ENCODE measurements at regions not wholly inside any gene's neighbourhood (a gene's known extent, or its start where the extent isn't known, plus 50 kb on each side); places are given as distances from the start of the nearest gene placed in this dataset.

- H3K9me3 ChIP-seq (ENCODE audit: severe bottlenecking): no peaks in the 10 kb centered on the region
- H3K36me3 ChIP-seq: no peaks in the 10 kb centered on the region
- DNase-seq: no peak
- no peak overlapping the region for H3K27ac ChIP-seq
- no peak for TF ChIP-seq CTCF (IDR thresholded peaks at IDR 0.05; ENCODE audit: low read depth, low read length)
- no peak overlapping the region for H3K4me3 ChIP-seq (ENCODE audit: low read depth, low read length)
- no peaks in the 10 kb centered on the region for H3K27me3 ChIP-seq (ENCODE audit: insufficient read depth, low read depth, severe bottlenecking)
Measured at GRCh38 chr3:115420086-115420485, 203.2 kb upstream of the GAP43 start.

GRCh38 chr3:115423170-115423569 lies 200.1 kb upstream of the GAP43 start:
- Histone ChIP-seq H3K9me3 (ENCODE audit: severe bottlenecking) (no peaks in the 10 kb centered on the region), H3K27ac (no peak overlapping the region), H3K27me3 (ENCODE audit: insufficient read depth, low read depth, severe bottlenecking) (no peaks in the 10 kb centered on the region), H3K36me3 (no peaks in the 10 kb centered on the region), H3K4me3 (ENCODE audit: low read depth, low read length) (no peak overlapping the region)
- no peak for TF ChIP-seq CTCF (IDR thresholded peaks at IDR 0.05; ENCODE audit: low read depth, low read length)
- no peak for DNase-seq

- Histone ChIP-seq H3K27me3 (ENCODE audit: insufficient read depth, low read depth, severe bottlenecking) (no peaks in the 10 kb centered on the region), H3K27ac (no peak overlapping the region), H3K9me3 (ENCODE audit: severe bottlenecking) (no peaks in the 10 kb centered on the region), H3K36me3 (no peaks in the 10 kb centered on the region), H3K4me3 (ENCODE audit: low read depth, low read length) (no peak overlapping the region)
- no peak for TF ChIP-seq CTCF (IDR thresholded peaks at IDR 0.05; ENCODE audit: low read depth, low read length)
- no peak for DNase-seq
Measured at GRCh38 chr3:115428841-115429240, 194.5 kb upstream of the GAP43 start.

GRCh38 chr3:115436767-115437301 lies 186.5 kb upstream of the GAP43 start:
- peak; percentile 16 for DNase-seq
- Histone ChIP-seq H3K36me3 (no peaks in the 10 kb centered on the region), H3K9me3 (ENCODE audit: severe bottlenecking) (no peaks in the 10 kb centered on the region), H3K4me3 (ENCODE audit: low read depth, low read length) (no peak overlapping the region), H3K27ac (no peak overlapping the region), H3K27me3 (ENCODE audit: insufficient read depth, low read depth, severe bottlenecking) (no peaks in the 10 kb centered on the region)
- TF ChIP-seq CTCF (IDR thresholded peaks at IDR 0.05; ENCODE audit: low read depth, low read length): peak; percentile 58

GRCh38 chr3:115438799-115439198 lies 184.5 kb upstream of the GAP43 start:
- no peak overlapping the region for H3K4me3 ChIP-seq (ENCODE audit: low read depth, low read length)
- no peaks in the 10 kb centered on the region for H3K9me3 ChIP-seq (ENCODE audit: severe bottlenecking)
- no peak overlapping the region for H3K27ac ChIP-seq
- DNase-seq: no peak
- no peaks in the 10 kb centered on the region for H3K27me3 ChIP-seq (ENCODE audit: insufficient read depth, low read depth, severe bottlenecking)
- H3K36me3 ChIP-seq: no peaks in the 10 kb centered on the region
- no peak for TF ChIP-seq CTCF (IDR thresholded peaks at IDR 0.05; ENCODE audit: low read depth, low read length)

GRCh38 chr3:115445559-115445958 lies 177.8 kb upstream of the GAP43 start:
- no peak overlapping the region for H3K27ac ChIP-seq
- TF ChIP-seq CTCF (IDR thresholded peaks at IDR 0.05; ENCODE audit: low read depth, low read length): no peak
- H3K9me3 ChIP-seq (ENCODE audit: severe bottlenecking): no peaks in the 10 kb centered on the region
- no peak for DNase-seq
- H3K36me3 ChIP-seq: no peaks in the 10 kb centered on the region
- H3K27me3 ChIP-seq (ENCODE audit: insufficient read depth, low read depth, severe bottlenecking): no peaks in the 10 kb centered on the region
- no peak overlapping the region for H3K4me3 ChIP-seq (ENCODE audit: low read depth, low read length)
